ENCODE measurements at regions not wholly inside any gene's neighbourhood (a gene's known extent, or its start where the extent isn't known, plus 50 kb on each side); places are given as distances from the start of the nearest gene placed in this dataset.

GRCh38 chr4:187889651-187890050 lies 105.9 kb upstream of the ZFP42 start:
- H3K4me1 Mint-ChIP-seq = no peaks in the 10 kb centered on the region
- H3K27ac ChIP-seq (ENCODE audit: low read depth in 1 of 2, low read length in 2 of 2) = no peak overlapping the region
- intact Hi-C loops (cut with micrococcal nuclease) = no loop called here
- H4K20me1 ChIP-seq (ENCODE audit: insufficient read depth, low read length) = no peaks in the 10 kb centered on the region
- H3K79me2 ChIP-seq (ENCODE audit: insufficient read depth, low read length) = no peaks in the 10 kb centered on the region
- H3K36me3 ChIP-seq (replicated peaks in 1 of 2; ENCODE audit: control insufficient read depth in 1 of 2, insufficient read depth in 2 of 2, low read length in 2 of 2) = no peaks in the 10 kb centered on the region
- H3K4me3 Mint-ChIP-seq = no peak overlapping the region
- no peaks in the 10 kb centered on the region for H3K27me3 ChIP-seq (ENCODE audit: control insufficient read depth in 2 of 2, insufficient read depth in 2 of 2, low read length in 2 of 2)
- H3K36me3 Mint-ChIP-seq = no peaks in the 10 kb centered on the region
- H3K9me3 ChIP-seq (replicated peaks in 1 of 2; ENCODE audit: control insufficient read depth in 1 of 2, insufficient read depth in 1 of 2, low read length in 2 of 2) = peaks cover 0 to 8% of the 10 kb centered on the region in 2 donors
- no peak overlapping the region for H3K27ac Mint-ChIP-seq
- H3K4me3 ChIP-seq (replicated peaks in 1 of 3; ENCODE audit: low read depth in 2 of 3, low read length in 3 of 3) = no peak overlapping the region
- H3K9me3 Mint-ChIP-seq = peaks cover 3 to 15% (median 9%) of the 10 kb centered on the region in 7 donors
- no peaks in the 10 kb centered on the region for H3K4me1 ChIP-seq (ENCODE audit: control insufficient read depth in 1 of 2, insufficient read depth in 2 of 2, low read length in 2 of 2)
- H2AFZ ChIP-seq (ENCODE audit: insufficient read depth, low read depth, low read length, poor library complexity, severe bottlenecking) = no peak overlapping the region
- no peak for DNase-seq
- no peak overlapping the region for H3K9ac ChIP-seq (ENCODE audit: insufficient read depth, low read length, poor library complexity, severe bottlenecking)
- H3K4me2 ChIP-seq (replicated peaks; ENCODE audit: extremely low read depth, low read length, poor library complexity, severe bottlenecking) = no peak overlapping the region
- no peaks in the 10 kb centered on the region for H3K27me3 Mint-ChIP-seq (ENCODE audit: low read depth in 3 of 3)
- no peak for TF ChIP-seq CTCF (IDR thresholded peaks at IDR 0.05)
- WGBS (ENCODE audit: insufficient coverage) = 77% methylated on average over 3 of the region's 6 CpGs

GRCh38 chr4:187893418-187893817 lies 102.2 kb upstream of the ZFP42 start:
- no peaks in the 10 kb centered on the region for H3K4me1 Mint-ChIP-seq
- Histone ChIP-seq H3K36me3 (replicated peaks in 1 of 2; ENCODE audit: control insufficient read depth in 1 of 2, insufficient read depth in 2 of 2, low read length in 2 of 2) (no peaks in the 10 kb centered on the region), H3K4me3 (replicated peaks in 1 of 3; ENCODE audit: low read depth in 2 of 3, low read length in 3 of 3) (no peak overlapping the region), H2AFZ (ENCODE audit: insufficient read depth, low read depth, low read length, poor library complexity, severe bottlenecking) (no peak overlapping the region), H3K27me3 (ENCODE audit: control insufficient read depth in 2 of 2, insufficient read depth in 2 of 2, low read length in 2 of 2) (no peaks in the 10 kb centered on the region), H4K20me1 (ENCODE audit: insufficient read depth, low read length) (no peaks in the 10 kb centered on the region), H3K79me2 (ENCODE audit: insufficient read depth, low read length) (no peaks in the 10 kb centered on the region), H3K27ac (ENCODE audit: low read depth in 1 of 2, low read length in 2 of 2) (no peak overlapping the region), H3K4me1 (ENCODE audit: control insufficient read depth in 1 of 2, insufficient read depth in 2 of 2, low read length in 2 of 2) (no peaks in the 10 kb centered on the region), H3K4me2 (replicated peaks; ENCODE audit: extremely low read depth, low read length, poor library complexity, severe bottlenecking) (no peak overlapping the region), H3K9ac (ENCODE audit: insufficient read depth, low read length, poor library complexity, severe bottlenecking) (no peak overlapping the region), H3K9me3 (replicated peaks in 1 of 2; ENCODE audit: control insufficient read depth in 1 of 2, insufficient read depth in 1 of 2, low read length in 2 of 2) (peaks cover 0 to 4% of the 10 kb centered on the region in 2 donors)
- no peaks in the 10 kb centered on the region for H3K36me3 Mint-ChIP-seq
- H3K27ac Mint-ChIP-seq = peak overlapping the region in 1 of 7 donors; percentile 57
- no peaks in the 10 kb centered on the region for H3K27me3 Mint-ChIP-seq (ENCODE audit: low read depth in 3 of 3)
- TF ChIP-seq CTCF (IDR thresholded peaks at IDR 0.05) = no peak
- DNase-seq = no peak
- H3K4me3 Mint-ChIP-seq = no peak overlapping the region
- H3K9me3 Mint-ChIP-seq = peaks cover 2 to 10% (median 5%) of the 10 kb centered on the region in 7 donors
- 94% methylated on average over 3 of the region's 5 CpGs for WGBS (ENCODE audit: insufficient coverage)
- intact Hi-C loops (cut with micrococcal nuclease) = no loop called here
